ENCODE measurements at regions not wholly inside any gene's neighbourhood (a gene's known extent, or its start where the extent isn't known, plus 50 kb on each side); places are given as distances from the start of the nearest gene placed in this dataset.
A peak's percentile ranks its signal among the peaks of the same experiment; 100 is the strongest.
"Not testable (repeated sequence)": the region's sequence is repeated elsewhere in the genome, so short reads cannot be mapped to it uniquely, and the experiment has no call there.

DNA sequence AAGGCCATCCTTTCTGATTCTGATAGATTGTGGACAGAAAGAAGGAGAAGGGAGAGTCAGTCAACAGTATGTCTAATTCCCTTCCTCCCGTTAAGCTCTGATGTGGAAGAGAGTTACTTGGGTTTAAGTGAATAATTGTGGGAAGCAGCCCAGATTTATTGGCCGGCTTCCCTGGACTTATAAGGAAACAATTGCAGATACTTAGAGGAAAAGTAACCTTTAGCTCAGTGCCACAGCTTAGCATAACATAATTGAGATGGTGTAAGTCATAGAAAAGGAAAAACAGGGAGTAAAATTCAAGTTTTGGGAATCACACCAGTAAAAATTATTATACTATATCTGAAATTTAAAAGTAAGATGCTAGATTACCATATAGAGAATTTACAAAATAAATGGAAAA, 1475.8 kb downstream of the KHDRBS2 start:
- DNase-seq; in situ Hi-C loops (cut with MboI; ENCODE audit: low pct_unique_long_range_greater_than_20kb, low sequenced_read_pairs): not testable (repeated sequence)

DNA sequence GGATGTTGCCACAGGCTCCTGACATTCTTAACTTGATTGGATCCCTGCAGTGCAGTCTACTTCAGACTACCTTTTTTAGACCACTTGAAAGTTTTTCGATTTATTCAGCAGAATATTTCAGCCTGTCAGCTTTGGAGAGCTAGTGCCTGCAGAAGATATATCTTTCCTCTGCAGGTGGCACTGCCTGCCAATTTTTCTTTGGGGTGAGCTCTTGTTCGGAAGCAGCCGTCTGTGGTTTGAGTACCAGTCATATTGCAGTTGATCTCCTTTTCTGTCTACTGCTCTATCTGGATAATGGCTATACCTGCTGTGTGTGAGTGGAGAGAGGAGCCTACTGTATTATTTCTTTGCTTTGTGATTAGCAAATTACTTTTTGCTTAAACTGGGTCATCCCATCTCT, 1486.9 kb downstream of the KHDRBS2 start:
- in situ Hi-C loops (cut with MboI; ENCODE audit: low pct_unique_long_range_greater_than_20kb, low sequenced_read_pairs); DNase-seq: not testable (repeated sequence)

DNA sequence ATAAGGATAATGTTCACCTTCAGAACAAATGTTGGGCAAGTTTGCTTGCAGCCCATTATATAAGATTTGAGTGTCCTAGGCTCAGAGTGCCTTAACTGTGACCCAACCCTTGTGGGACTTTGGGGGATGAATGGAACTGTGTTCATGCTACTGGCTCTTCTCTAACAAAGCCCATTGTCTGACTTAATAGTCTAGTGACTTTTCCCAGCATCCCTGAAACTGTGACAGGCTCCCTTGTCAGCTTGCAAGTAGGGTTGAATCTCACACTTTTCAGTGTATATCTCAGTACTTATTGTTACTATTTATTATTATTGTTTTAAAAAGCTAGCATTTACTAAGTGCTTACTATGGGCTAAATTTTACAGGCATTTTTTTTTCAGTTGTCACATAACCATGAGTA, 1488.2 kb downstream of the KHDRBS2 start:
- DNase-seq; in situ Hi-C loops (cut with MboI; ENCODE audit: low pct_unique_long_range_greater_than_20kb, low sequenced_read_pairs): not testable (repeated sequence)

DNA sequence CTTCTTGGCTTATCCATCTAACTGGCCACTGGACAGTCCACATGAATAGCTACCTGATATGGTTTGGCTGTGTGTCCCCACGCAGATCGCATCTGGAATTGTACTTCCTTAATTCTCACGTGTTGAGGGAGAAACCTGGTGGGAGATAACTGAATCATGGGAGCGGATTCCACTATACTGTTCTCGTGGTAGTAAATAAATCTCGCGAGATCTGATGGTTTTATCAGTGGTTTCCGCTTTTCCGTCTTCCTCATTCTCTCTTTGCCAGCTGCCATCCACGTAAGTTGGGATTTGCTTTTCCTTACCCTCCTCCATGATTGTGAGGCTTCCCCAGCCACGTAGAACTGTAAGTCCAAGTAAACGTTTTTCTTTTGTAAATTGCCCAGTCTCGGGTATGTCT, 1496.4 kb downstream of the KHDRBS2 start:
- in situ Hi-C loops (cut with MboI; ENCODE audit: low pct_unique_long_range_greater_than_20kb, low sequenced_read_pairs); DNase-seq: not testable (repeated sequence)

DNA sequence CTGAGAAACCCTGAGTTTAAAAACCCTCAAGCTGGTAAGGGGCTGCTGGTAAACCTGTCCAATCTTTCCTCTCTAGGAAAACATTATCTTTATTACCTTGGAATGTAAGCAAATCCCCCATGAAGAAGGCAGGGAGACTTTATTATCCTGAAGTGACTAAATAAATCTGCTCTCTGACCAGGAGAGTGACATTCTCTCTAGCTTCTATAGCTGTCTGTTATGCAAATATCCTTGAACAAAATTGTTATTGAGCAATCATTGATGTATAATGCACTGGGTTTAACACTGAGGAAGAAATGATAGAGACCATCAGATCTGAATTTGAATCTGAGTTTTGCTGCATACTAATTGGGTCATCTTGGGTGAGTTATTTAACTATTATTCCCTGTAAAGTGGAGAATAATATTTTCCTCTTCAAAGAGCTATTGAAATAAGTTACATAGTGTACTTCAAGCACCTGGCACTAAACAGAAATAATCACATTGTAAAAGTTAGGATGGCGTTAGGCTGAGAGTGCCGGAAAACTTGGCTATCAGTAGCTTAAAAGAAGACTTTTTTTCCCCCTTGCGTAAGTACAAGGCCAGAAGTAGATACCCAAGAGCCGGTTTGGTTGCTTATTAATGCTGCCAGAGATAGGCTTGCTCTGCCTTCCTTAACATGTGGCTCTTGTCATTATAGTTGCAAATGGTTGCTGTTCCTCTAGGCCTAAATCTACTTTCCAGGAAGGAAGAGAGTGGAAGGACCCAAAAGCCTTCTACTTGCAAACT, 1503.1 kb downstream of the KHDRBS2 start:
- in situ Hi-C loops (cut with MboI; ENCODE audit: low pct_unique_long_range_greater_than_20kb, low sequenced_read_pairs); DNase-seq: not testable (repeated sequence)

DNA sequence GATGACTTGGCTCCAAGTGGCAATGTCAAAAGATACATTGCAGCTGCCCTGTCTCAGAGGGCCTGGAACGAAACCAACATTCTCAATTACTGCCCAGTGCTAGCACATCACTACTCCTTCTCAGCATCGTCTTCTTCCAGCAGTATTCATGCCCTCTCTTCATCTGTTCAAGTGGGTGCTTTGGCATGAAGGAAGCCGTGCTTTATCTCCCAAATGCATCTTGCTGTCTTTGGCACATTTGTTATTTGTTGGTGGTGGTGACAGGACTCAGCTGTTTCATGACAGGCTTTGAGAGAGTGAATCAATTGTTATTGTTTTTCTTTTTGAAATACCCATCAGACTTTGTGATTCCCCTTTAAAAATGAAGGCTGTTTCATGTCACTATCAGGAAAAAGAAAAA, 1506.4 kb downstream of the KHDRBS2 start:
- in situ Hi-C loops (cut with MboI; ENCODE audit: low pct_unique_long_range_greater_than_20kb, low sequenced_read_pairs); DNase-seq: not testable (repeated sequence)

DNA sequence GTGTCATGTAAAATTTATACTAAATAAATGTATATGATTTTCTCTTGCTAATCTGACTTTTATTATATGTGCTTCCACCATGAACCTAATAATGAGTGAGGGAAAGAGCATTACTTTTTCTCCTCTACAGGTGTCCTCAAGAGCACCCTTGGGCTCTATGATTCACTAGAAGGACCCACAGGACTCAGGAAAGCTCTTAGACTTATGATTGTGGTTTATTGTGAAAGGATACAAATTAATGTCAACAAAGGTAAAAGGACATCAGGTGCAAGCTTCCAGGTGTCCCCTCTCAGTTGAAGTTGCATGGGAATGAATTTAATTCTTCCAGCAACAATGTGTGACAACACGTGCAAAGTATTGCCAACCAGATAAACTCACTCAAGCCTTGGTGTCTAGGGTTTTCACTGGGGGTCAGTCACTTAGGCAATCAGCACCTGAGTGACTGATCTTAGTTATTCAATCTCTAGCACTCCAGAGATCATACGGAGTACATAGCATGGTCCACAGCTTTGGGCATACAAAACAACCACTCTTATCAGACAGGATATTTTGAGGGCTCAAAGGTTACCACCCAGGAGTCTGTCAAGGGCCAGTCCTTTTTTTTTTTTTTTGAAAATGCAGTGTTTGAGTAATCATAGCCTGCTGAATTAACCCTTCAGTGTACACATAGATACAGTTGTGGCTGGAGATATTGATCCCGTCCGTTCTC, 1518.1 kb downstream of the KHDRBS2 start:
- DNase-seq; in situ Hi-C loops (cut with MboI; ENCODE audit: low pct_unique_long_range_greater_than_20kb, low sequenced_read_pairs): not testable (repeated sequence)

DNA sequence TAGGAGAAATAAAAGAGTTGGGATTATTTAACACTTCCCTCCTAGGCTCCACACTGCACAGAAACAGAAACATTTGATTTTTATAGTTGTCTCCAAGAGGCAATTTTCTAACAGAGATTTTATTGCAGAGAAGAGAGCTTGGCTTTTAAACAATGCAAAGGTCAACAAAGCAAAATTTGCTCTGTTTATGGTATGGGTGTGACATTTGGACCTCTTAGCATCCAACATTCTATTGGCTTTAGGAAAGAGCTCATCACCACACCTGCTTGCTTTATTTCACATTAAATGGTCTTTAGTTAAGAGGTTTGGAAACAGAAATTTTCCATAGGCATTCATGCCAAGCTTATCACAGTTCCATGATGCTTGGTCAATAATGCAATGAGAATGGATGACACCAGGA, 1520.7 kb downstream of the KHDRBS2 start:
- DNase-seq; in situ Hi-C loops (cut with MboI; ENCODE audit: low pct_unique_long_range_greater_than_20kb, low sequenced_read_pairs): not testable (repeated sequence)

DNA sequence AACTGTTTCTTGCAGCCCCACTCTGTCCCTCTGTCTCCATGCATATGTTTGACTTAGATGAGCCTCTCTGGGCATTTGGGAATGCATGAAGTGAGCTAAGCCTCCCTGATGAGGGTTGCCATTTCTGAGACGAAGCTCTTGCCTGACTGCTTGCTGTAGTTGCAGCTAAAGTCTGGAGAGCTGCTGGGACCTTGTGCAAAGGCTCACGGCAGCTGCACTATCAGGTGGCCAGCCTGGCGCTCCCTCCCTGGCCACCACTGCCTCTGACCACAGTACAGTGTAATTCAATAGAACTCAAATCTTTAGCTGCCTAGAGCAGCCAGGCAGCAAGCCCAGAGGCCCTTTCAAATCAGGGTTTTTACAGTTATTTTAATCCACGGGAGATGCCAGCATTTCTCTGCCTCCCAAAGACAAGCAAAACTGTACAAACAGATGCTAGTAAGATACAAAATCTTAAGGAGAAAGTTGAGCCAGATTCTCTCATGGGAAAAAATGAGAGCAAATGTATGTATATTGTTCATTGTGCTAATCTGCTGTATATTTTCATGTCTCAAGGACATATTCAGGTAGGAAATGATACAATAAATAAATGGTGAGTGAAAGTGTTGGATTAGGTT, 1522.5 kb downstream of the KHDRBS2 start:
- not testable (repeated sequence) for DNase-seq

DNA sequence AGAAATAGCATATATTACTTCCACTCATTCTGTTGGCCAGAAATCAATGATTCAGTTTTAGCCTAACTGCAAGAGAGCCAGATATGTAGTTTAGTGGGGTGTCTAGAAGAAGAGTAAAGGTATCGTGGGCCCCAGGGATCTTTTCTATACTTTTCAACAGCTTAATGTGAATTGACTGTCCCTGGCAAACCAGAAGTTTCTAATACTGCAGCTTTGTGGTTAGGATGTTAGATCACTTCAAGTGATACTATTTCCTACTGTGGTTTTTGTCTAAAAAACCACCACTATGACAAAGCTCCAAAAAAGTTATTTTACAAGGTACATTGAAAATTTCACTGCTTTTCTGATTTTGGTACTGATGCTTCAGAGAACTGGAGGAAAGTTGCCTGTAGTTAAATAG, 1525.1 kb downstream of the KHDRBS2 start:
- in situ Hi-C loops (cut with MboI; ENCODE audit: low pct_unique_long_range_greater_than_20kb, low sequenced_read_pairs); DNase-seq: not testable (repeated sequence)

More for the DNA sequence above, 1522.5 kb downstream of the KHDRBS2 start:
- in situ Hi-C loops (cut with MboI; ENCODE audit: low pct_unique_long_range_greater_than_20kb, low sequenced_read_pairs) = not testable (repeated sequence)

DNA sequence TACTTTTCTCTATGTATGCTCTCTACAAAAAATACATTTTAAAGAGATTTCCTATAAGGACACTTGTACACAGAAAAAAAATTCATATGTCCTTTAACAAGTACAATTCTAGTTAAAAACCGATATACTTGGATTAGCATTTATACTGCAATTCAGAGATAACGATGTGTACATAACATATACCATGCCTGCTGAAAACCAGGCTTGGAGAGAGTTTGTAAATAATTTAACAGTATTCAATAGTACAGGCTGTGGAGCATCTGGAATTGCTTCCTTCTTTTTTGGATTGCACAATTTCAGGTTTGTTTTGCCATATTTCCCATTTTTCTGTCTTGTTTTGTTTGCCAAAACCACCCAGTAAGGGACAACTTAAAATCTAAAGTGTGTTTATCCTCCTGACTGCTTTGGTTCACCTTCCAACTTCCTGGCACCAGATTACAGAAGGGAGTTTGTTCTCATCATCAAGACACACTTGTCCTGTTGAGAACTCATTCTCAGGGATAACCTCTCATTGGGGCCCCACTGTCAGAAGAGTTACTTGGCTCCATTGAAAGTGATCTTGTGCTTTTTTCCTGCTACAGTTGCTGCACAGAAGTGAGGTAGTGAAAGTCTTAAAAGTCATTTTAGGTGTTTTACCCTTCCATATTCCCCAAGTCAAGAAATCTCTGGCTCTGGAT, 1526.7 kb downstream of the KHDRBS2 start:
- in situ Hi-C loops (cut with MboI; ENCODE audit: low pct_unique_long_range_greater_than_20kb, low sequenced_read_pairs) = not testable (repeated sequence)

DNA sequence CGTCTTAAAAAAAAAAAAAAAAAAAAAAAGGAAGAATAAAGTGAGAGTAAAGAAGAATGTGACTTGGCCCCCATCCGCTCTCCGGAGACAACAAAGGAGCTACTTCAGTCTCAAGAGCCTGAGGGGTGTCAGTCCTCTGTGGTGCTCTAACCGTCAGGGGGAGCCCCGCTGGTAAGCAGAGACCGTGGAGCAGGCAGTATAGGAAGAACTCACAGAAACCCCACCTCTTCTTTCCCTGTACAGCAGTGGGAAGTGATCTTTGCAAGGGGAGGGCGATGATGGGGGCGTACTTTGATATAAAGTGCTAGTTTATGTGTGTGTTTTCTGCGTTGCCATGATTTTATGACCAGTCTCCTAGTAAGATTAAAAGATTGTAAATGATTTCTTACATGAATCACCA, 1527.3 kb downstream of the KHDRBS2 start:
- in situ Hi-C loops (cut with MboI; ENCODE audit: low pct_unique_long_range_greater_than_20kb, low sequenced_read_pairs); DNase-seq: not testable (repeated sequence)

More for the DNA sequence above, 1526.7 kb downstream of the KHDRBS2 start:
- not testable (repeated sequence) for DNase-seq

DNA sequence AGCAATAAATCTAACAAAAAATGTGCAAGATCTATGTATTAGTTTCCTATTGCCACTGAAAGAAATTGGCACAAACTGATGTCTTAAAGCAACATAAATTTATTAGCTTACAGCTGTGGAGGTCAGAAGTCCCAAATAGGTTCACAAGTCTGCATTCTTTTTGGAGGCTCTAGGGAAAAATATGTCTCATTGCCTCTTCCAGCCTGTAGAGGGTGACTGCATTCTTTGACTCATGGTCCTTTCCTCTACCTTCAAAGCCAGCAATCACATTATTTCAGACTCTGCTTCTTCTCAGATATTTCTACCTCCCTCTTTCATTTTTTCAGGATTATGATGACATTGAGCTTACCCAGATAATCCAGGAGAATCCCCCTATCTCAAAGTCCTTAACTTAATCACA, 1531.1 kb downstream of the KHDRBS2 start:
- in situ Hi-C loops (cut with MboI; ENCODE audit: low pct_unique_long_range_greater_than_20kb, low sequenced_read_pairs) = no loop called here
- peak; percentile 1 for DNase-seq

DNA sequence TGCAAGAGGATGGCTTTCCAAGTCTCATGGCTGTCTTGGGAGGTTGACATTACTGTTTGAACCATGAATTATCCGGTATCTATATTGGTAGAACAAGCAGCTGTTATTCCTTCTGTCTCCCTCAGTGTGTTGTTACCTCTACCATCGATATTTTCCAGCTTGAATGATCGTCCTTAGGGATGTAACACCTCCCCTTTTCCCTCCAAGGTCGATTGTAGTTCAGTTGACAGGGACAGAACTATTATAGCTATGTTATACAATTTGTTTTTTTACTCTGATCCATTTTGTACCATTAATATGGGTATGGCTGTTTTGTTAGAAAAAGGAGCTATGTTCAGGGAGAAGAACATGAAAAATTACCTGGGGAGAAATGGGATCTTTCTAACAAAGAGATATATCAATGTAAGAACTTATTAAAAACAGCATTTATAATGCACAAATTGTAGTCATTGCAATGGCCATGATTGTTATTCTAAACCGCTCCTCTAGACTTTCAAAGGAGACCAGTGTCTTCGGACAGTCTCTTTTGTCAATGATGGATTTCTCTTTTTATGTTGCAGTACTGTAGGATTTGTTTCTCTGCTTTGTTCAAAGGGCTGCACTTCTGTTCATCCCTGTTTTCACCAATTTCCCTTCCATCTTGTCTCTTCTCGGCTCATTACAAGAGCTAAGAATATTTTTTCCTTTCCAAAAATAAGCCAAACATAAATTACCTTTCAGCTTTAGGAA, 1535.5 kb downstream of the KHDRBS2 start:
- in situ Hi-C loops (cut with MboI; ENCODE audit: low pct_unique_long_range_greater_than_20kb, low sequenced_read_pairs); DNase-seq: not testable (repeated sequence)

DNA sequence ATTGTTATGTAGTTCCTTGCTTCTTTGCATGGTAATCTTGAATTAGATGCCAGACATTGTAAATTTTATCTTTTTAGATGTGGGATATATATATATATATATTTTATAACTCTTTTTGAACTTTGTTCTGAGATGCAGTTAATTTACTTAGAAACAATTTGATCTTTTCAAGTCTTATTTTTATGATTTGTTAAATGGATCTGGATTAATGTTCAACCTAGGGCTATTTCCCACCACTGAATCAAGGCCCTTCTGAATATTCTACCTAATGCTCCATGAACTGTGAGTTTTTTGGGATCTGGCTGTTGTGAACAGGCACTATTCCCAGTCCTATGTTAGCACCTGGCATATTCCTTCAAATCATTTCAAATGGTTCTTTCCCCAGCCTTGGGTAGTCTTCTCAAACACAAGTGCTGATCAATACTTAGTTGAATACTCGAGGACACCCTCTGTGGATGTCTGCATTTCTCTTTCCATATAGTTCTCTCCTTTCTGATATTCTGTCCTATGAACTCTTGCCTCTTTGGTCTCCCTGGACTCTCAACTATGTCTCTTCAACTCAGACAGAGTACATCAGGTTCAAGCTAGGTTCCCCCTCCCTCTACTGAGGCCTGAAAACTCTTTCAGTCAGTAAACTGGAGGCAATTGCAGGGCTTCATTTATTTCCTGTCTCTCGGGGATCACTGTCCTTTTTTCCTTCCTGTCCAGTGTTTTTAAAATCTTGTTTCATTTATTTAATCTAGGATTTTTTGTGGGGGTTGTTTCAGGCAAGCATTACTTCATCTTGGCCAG, 1538.1 kb downstream of the KHDRBS2 start:
- in situ Hi-C loops (cut with MboI; ENCODE audit: low pct_unique_long_range_greater_than_20kb, low sequenced_read_pairs); DNase-seq: not testable (repeated sequence)

DNA sequence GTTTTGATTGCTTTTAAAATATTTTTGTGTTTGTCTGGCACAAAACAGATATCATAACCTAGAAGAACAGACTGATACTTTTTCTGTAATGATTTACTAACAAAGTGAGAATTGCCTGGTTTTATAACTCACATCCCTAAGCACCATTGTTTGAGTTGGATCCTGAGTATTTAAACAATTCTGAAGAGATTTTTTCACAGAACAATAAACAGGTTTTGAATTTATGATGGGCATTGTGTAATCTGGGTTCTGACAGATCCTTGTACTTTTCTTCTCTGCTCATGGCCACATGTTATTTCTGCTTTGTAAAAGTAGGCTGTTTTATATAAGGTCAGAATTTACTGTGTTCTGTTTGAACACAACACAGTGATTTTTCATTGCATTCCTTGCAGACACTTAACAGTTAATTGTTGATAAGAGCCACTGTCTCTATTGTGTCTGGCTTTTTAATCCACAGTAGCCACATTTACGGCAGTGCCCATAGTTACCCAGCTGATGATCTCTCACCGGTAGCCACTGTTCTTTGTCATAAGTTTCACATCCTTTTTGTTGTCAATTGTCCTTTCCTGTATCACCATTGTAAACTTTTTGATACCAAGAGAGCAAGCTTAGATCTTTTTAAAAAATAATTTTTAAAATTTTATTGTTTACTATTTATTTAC, 1548.1 kb downstream of the KHDRBS2 start:
- DNase-seq; in situ Hi-C loops (cut with MboI; ENCODE audit: low pct_unique_long_range_greater_than_20kb, low sequenced_read_pairs): not testable (repeated sequence)

DNA sequence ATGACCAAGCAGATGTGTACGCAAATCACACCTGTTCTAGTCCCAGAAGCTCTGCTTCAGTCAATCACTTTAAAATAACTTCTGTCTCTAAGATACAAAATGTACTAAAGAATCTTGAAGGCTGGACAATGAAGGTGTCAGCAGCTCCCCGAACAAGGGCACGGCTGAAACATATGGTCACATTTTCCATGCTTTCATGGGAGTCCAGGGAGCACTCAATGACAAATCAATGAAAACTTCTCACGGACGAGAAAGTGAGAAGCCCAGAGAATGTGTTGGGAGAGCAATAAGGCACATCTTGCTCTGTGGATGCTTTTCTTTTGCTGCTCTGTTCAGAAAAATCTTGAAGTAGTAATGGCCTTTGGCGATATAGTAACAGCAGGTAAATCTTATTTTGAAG, 1548.7 kb downstream of the KHDRBS2 start:
- in situ Hi-C loops (cut with MboI; ENCODE audit: low pct_unique_long_range_greater_than_20kb, low sequenced_read_pairs); DNase-seq: not testable (repeated sequence)
